ENCODE measurements at regions not wholly inside any gene's neighbourhood (a gene's known extent, or its start where the extent isn't known, plus 50 kb on each side); places are given as distances from the start of the nearest gene placed in this dataset.

GRCh38 chr10:37703114-37703513 is 154.3 kb downstream of the ZNF248 start:
- no peaks in the 10 kb centered on the region for H3K36me3 ChIP-seq (ENCODE audit: control insufficient read depth in 4 of 4, insufficient read depth in 3 of 4, low read depth in 1 of 4, low read length in 3 of 4)
- H3K4me3 ChIP-seq (ENCODE audit: low read depth in 1 of 3, low read length in 3 of 3), result no peak overlapping the region
- 74% methylated on average over 4 of the region's 4 CpGs for WGBS
- H3K27ac ChIP-seq (ENCODE audit: low read depth in 1 of 2, low read length in 2 of 2), result no peak overlapping the region
- no peaks in the 10 kb centered on the region for H3K9me3 ChIP-seq (ENCODE audit: control insufficient read depth in 4 of 4, low read length in 3 of 4)
- no peaks in the 10 kb centered on the region for H3K27me3 ChIP-seq (ENCODE audit: control insufficient read depth in 4 of 4, insufficient read depth in 4 of 4, low read length in 3 of 4)
- no peak for DNase-seq (ENCODE audit: low spot score)
- H3K9ac ChIP-seq (ENCODE audit: low read depth in 1 of 2, low read length in 2 of 2), result no peak overlapping the region
- no peaks in the 10 kb centered on the region for H3K4me1 ChIP-seq (ENCODE audit: control insufficient read depth in 4 of 4, insufficient read depth in 4 of 4, low read length in 3 of 4)
- no peak for TF ChIP-seq TAF1 (conservative IDR thresholded peaks at IDR 0.05)
- TF ChIP-seq GABPA (IDR thresholded peaks at IDR 0.05 in 1 of 2, conservative IDR thresholded peaks at IDR 0.05 in 1 of 2), result no peak
- no peak for TF ChIP-seq HNF4A (conservative IDR thresholded peaks at IDR 0.05)
- TF ChIP-seq RAD21 (IDR thresholded peaks at IDR 0.05), result no peak
- TF ChIP-seq HNF4G (IDR thresholded peaks at IDR 0.05), result no peak
- no peak for TF ChIP-seq ZBTB33 (IDR thresholded peaks at IDR 0.05)
- no peak for TF ChIP-seq EGR1 (IDR thresholded peaks at IDR 0.05; ENCODE audit: low read depth in 2 of 2)
- no peak for TF ChIP-seq ATF3 (IDR thresholded peaks at IDR 0.05)
- TF ChIP-seq YY1 (IDR thresholded peaks at IDR 0.05), result no peak
- no peak for TF ChIP-seq REST (IDR thresholded peaks at IDR 0.05)
- TF ChIP-seq CTCF (IDR thresholded peaks at IDR 0.05; ENCODE audit: low read depth, low read length, missing input control), result no peak

- WGBS, result 79% methylated on average over 16 of the region's 16 CpGs
- H3K4me1 ChIP-seq (ENCODE audit: control insufficient read depth in 4 of 4, insufficient read depth in 4 of 4, low read length in 3 of 4), result no peaks in the 10 kb centered on the region
- DNase-seq (ENCODE audit: low spot score), result no peak
- TF ChIP-seq HNF4G (IDR thresholded peaks at IDR 0.05) (no peak), YY1 (IDR thresholded peaks at IDR 0.05) (no peak), RAD21 (IDR thresholded peaks at IDR 0.05) (no peak), CTCF (IDR thresholded peaks at IDR 0.05; ENCODE audit: low read depth, low read length, missing input control) (no peak), FOXA1 (IDR thresholded peaks at IDR 0.05) (no peak), RXRA (IDR thresholded peaks at IDR 0.05) (no peak), TAF1 (conservative IDR thresholded peaks at IDR 0.05) (no peak), FOXA2 (IDR thresholded peaks at IDR 0.05) (no peak), HNF4A (conservative IDR thresholded peaks at IDR 0.05) (no peak), NR2F2 (IDR thresholded peaks at IDR 0.05) (no peak), ATF3 (IDR thresholded peaks at IDR 0.05) (no peak), MAX (IDR thresholded peaks at IDR 0.05) (no peak), REST (IDR thresholded peaks at IDR 0.05) (no peak), GABPA (IDR thresholded peaks at IDR 0.05 in 1 of 2, conservative IDR thresholded peaks at IDR 0.05 in 1 of 2) (no peak)
These were observed 155.5 kb downstream of the ZNF248 start for GRCh38 chr10:37701781-37702493.

More at GRCh38 chr10:37701781-37702493, 155.5 kb downstream of the ZNF248 start:
- H3K4me3 ChIP-seq (ENCODE audit: low read depth in 1 of 3, low read length in 3 of 3), result no peak overlapping the region
- H3K27me3 ChIP-seq (ENCODE audit: control insufficient read depth in 4 of 4, insufficient read depth in 4 of 4, low read length in 3 of 4), result no peaks in the 10 kb centered on the region
- no peaks in the 10 kb centered on the region for H3K36me3 ChIP-seq (ENCODE audit: control insufficient read depth in 4 of 4, insufficient read depth in 3 of 4, low read depth in 1 of 4, low read length in 3 of 4)
- H3K9ac ChIP-seq (ENCODE audit: low read depth in 1 of 2, low read length in 2 of 2), result no peak overlapping the region
- H3K9me3 ChIP-seq (ENCODE audit: control insufficient read depth in 4 of 4, low read length in 3 of 4), result no peaks in the 10 kb centered on the region
- H3K27ac ChIP-seq (ENCODE audit: low read depth in 1 of 2, low read length in 2 of 2), result no peak overlapping the region

Data from liver (tissue), 8 donors.